ENCODE measurements at regions not wholly inside any gene's neighbourhood (a gene's known extent, or its start where the extent isn't known, plus 50 kb on each side); places are given as distances from the start of the nearest gene placed in this dataset.

GRCh38 chr15:46207341-46207740 is 572.5 kb downstream of the SQOR start:
- DNase-seq (ENCODE audit: low read depth in 2 of 3, low spot score in 2 of 3), result no peak

GRCh38 chr15:46213551-46213950 is 578.7 kb downstream of the SQOR start:
- DNase-seq (ENCODE audit: low read depth in 2 of 3, low spot score in 2 of 3), result no peak

- no peak for DNase-seq (ENCODE audit: low read depth in 2 of 3, low spot score in 2 of 3)
These were observed 588.0 kb downstream of the SQOR start for GRCh38 chr15:46222826-46223225.

- no peak for DNase-seq (ENCODE audit: low read depth in 2 of 3, low spot score in 2 of 3)
These were observed 594.4 kb downstream of the SQOR start for GRCh38 chr15:46229263-46229662.

- no peak for DNase-seq (ENCODE audit: low read depth in 2 of 3, low spot score in 2 of 3)
These were observed 597.0 kb downstream of the SQOR start for GRCh38 chr15:46231786-46232185.

- no peak for DNase-seq (ENCODE audit: low read depth in 2 of 3, low spot score in 2 of 3)
These were observed 597.6 kb downstream of the SQOR start for GRCh38 chr15:46232471-46232870.

GRCh38 chr15:46242935-46243334 is 608.1 kb downstream of the SQOR start:
- DNase-seq (ENCODE audit: low read depth in 2 of 3, low spot score in 2 of 3), result no peak

GRCh38 chr15:46251903-46252302 is 617.1 kb downstream of the SQOR start:
- DNase-seq (ENCODE audit: low read depth in 2 of 3, low spot score in 2 of 3), result no peak

GRCh38 chr15:46258056-46258455 is 623.2 kb downstream of the SQOR start:
- no peak for DNase-seq (ENCODE audit: low read depth in 2 of 3, low spot score in 2 of 3)

GRCh38 chr15:46260937-46261336 is 626.1 kb downstream of the SQOR start:
- DNase-seq (ENCODE audit: low read depth in 2 of 3, low spot score in 2 of 3), result no peak

- no peak for DNase-seq (ENCODE audit: low read depth in 2 of 3, low spot score in 2 of 3)
These were observed 631.0 kb downstream of the SQOR start for GRCh38 chr15:46265664-46266347.

- no peak for DNase-seq (ENCODE audit: low read depth in 2 of 3, low spot score in 2 of 3)
These were observed 631.8 kb downstream of the SQOR start for GRCh38 chr15:46266661-46267060.

GRCh38 chr15:46270481-46271147 is 635.8 kb downstream of the SQOR start:
- no peak for DNase-seq (ENCODE audit: low read depth in 2 of 3, low spot score in 2 of 3)

GRCh38 chr15:46275701-46276100 is 640.9 kb downstream of the SQOR start:
- no peak for DNase-seq (ENCODE audit: low read depth in 2 of 3, low spot score in 2 of 3)

GRCh38 chr15:46277451-46277850 is 642.6 kb downstream of the SQOR start:
- DNase-seq (ENCODE audit: low read depth in 2 of 3, low spot score in 2 of 3), result no peak

GRCh38 chr15:46278062-46278461 is 643.2 kb downstream of the SQOR start:
- DNase-seq (ENCODE audit: low read depth in 2 of 3, low spot score in 2 of 3), result no peak

GRCh38 chr15:46278486-46279090 is 643.8 kb downstream of the SQOR start:
- DNase-seq (ENCODE audit: low read depth in 2 of 3, low spot score in 2 of 3), result no peak

- DNase-seq (ENCODE audit: low read depth in 2 of 3, low spot score in 2 of 3), result no peak
These were observed 646.1 kb downstream of the SQOR start for GRCh38 chr15:46280762-46281542.

GRCh38 chr15:46293550-46293949 is 658.7 kb downstream of the SQOR start:
- no peak for DNase-seq (ENCODE audit: low read depth in 2 of 3, low spot score in 2 of 3)

- DNase-seq (ENCODE audit: low read depth in 2 of 3, low spot score in 2 of 3), result no peak
These were observed 661.2 kb downstream of the SQOR start for GRCh38 chr15:46296002-46296401.

GRCh38 chr15:46296797-46297196 is 662.0 kb downstream of the SQOR start:
- no peak for DNase-seq (ENCODE audit: low read depth in 2 of 3, low spot score in 2 of 3)
